GM18502 (cell line): ENCODE measurements at regions not wholly inside any gene's neighbourhood (a gene's known extent, or its start where the extent isn't known, plus 50 kb on each side); places are given as distances from the start of the nearest gene placed in this dataset.
"Not testable (repeated sequence)": the region's sequence is repeated elsewhere in the genome, so short reads cannot be mapped to it uniquely, and the experiment has no call there.

Experiments used
- ATAC-seq: cut with Tn5 transposase; IDR thresholded peaks from one replicate; pipeline ENCODE4 v1.9.1; 2021; ENCODE audit warnings: mild to moderate bottlenecking; ENCODE audit not compliant: unreplicated experiment, poor library complexity

DNA sequence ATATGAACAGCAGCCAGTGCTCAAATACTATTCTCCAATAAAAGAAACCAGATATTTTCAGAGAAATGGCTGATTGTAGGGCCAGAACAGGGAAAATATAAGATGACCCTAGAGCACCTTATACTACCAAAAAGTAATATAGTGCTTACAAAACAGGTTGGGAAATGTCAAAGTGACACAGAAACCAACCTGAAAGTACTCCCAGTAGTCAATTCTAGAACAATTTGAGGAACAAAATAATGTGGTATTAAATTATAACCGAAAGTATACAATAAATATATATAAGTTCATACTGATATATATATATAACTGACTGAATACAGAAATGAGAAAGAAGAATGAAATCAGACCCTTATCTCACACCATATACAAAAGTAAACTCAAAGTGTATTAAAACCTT, 657.2 kb upstream of the PHF14 start:
- ATAC-seq, result no peak

DNA sequence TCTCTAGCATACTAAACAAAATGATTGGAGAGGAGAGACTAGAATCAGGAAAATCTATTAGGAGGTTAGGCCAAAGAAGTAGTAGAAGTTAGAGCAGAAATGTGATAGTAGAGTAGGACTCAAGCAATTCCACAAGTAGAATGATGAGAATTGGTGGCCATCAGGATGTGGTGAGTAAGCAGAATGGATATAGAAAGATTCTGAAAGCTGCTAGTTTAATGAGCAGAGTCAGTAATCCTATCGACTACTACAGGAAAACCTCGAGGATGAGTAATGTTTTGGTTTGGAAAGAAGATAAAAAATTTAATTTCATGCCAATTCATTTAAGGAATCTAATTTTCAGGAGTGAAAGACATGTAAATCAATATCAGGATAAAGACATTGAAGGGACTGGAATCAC, 648.3 kb upstream of the PHF14 start:
- ATAC-seq, result no peak

DNA sequence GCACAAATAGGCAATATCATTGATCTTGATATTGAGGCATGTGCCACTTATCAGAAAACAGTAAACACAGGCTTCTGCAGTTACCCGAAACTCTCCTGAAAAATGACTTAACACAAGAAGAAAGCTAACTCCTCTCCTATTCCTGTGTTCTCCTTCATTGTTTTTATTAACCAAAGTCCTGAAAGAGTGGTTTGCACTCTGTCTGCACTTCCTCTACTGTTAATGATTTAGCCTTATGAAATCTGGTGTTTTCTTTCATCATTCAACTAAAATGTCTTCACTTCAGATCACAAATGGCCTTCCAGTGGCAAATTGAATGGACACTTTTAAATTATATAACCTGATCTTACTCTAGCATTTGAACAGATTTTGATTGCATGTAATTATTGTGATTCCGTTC, 630.6 kb upstream of the PHF14 start:
- no peak for ATAC-seq

DNA sequence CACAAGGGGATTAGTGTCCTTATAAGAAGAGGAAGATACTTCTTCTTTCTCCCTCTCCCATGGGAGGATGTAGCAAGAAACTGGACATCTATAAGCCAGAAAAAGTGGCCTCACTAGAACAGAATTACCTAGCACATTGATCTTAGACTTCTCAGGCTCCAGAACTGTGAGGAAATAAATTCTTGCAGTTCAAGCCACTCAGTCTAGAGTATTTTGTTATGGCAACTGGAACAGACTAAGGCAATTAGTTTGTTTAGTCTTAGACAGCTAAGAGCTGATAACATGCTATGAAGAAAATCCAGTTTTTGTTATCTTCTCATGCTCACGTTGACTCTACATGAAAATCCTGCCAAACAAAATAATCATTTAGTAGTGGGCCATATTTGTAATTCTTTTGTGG, 627.6 kb upstream of the PHF14 start:
- no peak for ATAC-seq

DNA sequence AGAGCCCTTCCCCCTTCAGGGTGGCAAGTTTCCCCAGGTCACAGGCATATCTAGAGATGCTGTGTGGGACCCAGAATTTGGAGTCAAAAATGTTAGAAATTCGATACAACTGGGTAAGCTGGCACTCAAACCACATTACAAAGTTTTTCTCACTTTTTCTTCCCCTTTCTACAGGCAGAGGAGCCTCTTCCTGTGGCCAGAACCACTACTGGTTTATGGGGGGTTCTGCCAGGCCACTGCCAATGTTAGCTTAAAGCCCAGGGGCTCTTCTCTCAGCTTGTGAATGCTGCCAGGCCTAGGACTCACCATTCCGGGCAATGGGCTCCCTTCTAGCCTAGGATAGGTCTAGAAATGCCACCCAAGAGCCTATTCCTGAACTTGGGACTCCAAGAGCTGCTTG, 617.9 kb upstream of the PHF14 start:
- no peak for ATAC-seq

DNA sequence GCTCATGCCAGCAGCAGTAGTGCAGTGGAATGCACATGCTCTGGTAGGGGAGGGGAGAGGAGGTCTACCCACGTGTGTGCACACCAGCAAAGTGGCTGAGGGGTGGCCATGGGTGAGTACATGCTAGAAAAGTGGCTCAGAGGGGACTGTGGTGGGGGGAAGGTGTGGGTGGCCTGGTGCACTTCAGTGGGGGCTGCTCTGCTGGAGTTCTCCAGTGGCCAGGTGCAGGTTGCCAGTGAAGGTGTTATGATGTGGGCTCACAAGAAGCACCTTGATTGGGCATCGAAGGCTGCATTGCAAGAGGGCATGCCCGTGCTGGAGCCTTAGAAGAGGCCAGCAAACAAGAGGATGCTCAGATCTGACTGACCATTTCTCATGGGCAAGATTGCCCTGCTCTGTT, 613.6 kb upstream of the PHF14 start:
- ATAC-seq, result no peak

DNA sequence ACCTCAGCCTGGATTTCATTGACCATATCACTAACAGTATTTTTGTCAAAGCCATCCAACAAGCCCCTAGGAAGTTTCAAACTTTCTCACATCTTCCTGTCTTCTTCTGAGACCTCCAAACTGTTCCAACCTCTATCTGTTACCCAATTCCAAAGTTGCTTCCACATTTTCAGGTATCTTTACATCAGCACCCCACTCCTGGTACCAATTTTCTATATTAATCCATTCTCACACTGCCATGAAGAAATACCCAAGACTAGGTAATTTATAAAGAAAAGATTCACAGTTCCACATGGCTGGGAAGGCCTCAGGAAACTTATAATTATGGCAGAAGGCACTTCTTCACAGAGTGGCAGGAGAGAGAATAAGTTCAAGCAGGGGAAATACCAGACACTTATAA, 571.9 kb upstream of the PHF14 start:
- no peak for ATAC-seq

DNA sequence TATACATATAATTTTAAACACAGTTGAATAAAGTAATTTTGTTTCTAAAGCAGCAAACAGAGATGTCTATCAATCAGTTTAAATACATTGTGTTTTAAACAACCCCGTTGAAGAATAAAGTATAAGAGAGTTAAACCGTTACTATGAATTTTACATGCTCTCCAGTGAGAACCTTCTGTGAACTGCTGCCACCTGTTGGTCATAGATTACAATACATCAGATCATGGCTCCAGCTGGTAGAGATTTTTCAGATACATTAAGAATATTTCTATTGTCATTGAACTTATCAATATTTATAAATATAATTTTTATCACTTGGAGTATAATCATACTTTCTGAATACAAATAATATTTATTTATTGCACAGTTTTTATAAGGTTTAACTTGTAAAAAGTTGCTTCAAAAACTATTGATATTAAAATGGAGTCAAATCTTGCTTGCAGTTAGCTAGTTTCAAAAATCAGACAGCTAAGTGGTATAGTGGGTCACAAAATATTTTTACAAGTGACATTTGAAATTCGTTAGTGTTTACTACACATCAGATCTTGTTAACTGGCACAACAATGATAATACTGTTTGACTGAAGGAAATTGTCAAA, 561.2 kb upstream of the PHF14 start:
- ATAC-seq, result peak; percentile 87

DNA sequence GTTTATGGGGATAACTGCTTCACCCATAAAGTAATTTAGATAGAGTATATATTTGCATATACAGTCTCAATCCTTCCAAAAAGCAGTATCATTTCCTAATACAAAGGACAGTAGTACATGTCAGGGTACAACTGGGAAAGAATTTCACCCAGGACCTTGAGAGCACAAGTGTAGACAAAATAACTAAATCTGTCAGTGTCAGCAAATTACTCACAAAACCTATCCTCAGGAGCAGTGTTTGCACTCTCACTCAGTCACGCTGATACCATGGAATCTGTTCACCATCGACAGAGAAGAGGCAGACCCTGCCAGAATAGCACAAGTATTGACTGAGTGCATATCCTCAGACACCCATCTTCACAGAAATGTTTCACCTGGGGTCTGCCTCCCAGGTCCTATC, 554.7 kb upstream of the PHF14 start:
- ATAC-seq, result no peak

DNA sequence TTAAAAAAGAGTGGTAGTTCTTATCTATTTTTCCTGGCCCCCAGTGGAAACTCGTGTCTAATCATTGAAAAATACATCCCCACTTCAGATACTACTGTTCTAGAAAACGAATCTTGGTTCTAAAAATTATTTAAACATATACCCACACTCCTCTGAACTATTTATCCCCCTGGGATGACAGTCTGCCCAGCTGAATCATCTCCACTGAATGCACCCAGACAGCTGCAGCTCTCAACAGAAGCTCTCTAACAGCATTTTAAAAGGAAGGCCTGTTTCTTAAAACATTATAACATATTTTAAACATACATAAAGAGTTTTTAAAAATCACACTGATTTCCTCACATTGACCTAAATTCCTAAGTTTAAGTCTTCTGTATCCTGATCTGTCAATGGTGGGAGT, 544.6 kb upstream of the PHF14 start:
- no peak for ATAC-seq

DNA sequence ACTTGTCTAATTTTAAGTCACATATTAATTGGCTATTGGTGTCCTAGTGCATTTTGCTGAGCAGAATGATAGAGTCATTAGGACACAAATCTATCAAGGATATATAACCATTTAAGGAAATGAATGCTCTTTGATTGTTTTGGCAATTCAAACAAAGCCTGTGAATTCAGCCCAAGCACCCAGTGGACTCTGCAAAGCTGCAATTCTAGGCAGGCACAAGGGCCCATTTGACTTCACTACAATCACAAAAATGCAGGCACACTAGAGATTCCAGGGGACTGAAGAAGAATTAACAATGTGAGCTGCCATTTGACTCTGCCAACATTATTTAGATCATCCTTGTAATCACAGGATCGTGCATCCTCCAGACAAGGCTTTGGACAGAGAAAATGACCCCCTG, 544.2 kb upstream of the PHF14 start:
- ATAC-seq, result no peak

DNA sequence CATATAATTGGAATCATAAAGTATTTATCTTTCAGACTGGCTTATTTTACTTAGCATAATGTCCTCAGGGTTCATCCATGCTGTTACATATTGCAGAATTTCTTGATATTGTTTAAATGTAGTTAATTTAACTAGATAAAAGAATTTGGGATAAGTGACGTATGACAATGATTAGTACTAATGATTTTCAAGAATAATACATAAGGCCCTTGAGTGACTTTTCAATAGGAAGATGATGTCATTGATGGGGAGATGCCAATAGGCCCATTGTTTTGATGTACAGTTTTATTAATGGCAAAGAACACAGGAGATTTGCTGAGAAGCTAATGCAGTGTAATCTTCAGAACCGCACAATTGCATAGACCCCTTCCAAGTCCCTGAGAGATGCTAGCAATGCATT, 537.4 kb upstream of the PHF14 start:
- ATAC-seq, result no peak

DNA sequence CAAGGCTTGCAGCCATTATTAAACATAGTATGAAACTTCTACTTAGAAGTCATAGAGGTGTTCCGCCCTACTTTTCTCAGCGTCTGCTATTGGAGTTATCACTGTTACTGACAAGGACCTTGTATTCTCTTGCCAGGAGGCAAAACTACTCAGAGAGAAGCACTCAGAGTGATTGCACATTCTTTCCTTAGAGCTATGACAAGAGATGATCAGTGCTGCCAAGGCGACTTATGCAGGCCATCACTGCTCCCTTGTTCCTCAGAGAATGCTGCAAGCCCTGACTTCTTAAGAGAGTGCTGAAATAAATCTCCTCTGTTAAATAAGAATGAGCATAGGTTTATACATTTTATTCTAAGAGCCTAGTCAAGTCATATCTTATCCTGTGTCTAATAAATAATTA, 534.6 kb upstream of the PHF14 start:
- no peak for ATAC-seq

DNA sequence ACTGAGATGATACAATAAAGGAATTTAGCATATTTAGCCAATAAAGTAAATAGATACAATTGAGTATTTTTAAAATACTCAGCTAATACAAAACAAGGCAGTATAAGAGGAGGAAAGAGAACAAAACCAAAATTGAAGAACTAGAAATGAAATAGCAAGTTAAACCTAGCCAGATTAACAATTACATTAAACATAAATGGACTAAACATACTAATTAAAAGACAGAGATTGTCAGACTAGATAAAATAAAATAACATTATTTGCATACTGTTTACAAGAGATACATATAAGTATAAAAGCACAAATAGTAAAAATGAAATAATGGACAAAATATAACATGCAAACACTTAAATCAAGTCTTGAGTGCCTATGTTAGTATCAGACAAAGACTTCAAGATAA, 517.7 kb upstream of the PHF14 start:
- no peak for ATAC-seq

DNA sequence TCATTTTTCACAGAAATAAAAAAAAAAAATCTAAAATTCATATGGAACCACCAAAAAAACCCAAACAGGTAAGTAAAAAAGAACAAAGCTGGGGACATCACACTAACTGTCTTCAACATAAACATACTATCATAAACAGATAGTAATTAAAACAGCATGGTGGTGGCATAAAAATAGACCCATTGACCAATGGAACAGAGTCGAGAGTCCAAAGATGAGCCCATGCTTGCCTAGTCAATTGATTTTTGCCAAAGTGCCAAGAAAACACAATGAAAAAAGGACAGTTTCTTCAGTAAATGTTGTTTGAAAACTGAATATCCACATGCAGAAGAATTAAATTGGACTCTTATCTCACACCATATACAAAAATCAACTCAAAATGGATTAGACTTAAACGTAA, 513.2 kb upstream of the PHF14 start:
- no peak for ATAC-seq

DNA sequence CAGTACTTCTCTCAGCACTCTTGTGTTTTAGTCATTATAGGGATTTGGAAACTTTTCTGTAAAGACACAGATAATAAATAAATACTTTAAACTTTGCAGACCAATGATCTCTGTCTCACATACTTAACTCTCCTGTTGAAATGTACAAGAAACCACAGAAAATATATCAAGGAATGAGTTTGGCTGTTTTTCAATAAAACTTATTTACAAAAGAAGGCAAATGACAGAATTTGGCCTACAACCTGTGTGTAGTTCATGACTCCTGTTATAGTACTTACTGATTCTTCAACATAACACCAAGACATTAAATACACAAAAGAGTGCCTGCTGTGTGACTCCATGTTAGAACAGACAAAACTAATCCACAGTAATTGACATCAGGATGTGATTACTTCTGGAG, 510.0 kb upstream of the PHF14 start:
- ATAC-seq, result no peak

DNA sequence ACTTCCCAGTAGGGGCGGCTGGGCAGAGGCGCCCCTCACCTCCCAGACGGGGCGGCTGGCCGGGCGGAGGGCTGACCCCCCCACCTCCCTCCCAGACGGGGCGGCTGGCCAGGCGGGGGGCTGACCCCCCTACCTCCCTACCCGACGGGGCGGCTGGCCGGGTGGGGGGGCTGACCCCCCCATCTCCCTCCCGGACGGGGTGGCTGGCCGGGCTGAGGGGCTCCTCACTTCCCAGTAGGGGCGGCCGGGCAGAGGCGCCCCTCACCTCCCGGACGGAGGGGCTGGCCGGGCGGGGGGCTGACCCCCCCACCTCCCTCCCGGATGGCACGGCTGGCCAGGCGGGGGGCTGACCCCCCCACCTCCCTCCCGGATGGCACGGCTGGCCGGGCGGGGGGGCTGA, 508.1 kb upstream of the PHF14 start:
- ATAC-seq, result not testable (repeated sequence)

DNA sequence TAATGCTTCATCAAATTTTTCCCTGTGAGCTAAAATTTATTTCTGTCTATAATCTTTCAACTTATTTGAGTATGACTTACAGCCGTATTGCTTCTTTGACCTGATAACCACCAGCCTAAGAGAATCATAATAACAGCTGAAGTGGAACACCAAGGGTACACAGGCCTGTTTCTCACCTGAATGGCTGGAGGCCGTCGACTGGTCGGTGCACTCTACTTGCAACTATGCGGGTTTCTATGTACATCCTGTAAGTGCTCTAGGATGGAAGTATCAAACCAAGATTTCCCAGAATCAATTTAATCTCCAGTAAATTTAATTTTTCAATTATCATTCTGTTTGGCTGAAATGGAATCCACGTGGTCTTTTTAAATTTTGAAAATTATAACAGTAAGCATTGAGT, 504.8 kb upstream of the PHF14 start:
- ATAC-seq, result no peak

DNA sequence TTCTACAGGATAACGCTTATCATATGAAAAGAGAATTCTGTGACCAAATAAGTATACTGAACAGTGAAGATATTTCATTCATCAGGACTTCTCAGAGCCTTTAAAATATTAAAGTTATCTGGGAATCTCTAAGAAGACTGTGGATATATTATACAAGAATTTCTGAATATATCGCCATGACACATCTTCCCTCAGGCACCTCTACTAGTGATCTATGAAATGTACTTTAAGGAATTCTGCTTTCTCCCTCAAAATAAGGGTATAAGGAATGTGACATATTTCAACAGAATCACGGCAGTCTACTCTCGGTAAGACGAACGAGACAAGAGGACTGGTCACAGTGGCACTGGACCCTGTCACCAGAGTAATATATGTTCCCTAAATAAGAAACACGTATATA, 504.2 kb upstream of the PHF14 start:
- no peak for ATAC-seq

DNA sequence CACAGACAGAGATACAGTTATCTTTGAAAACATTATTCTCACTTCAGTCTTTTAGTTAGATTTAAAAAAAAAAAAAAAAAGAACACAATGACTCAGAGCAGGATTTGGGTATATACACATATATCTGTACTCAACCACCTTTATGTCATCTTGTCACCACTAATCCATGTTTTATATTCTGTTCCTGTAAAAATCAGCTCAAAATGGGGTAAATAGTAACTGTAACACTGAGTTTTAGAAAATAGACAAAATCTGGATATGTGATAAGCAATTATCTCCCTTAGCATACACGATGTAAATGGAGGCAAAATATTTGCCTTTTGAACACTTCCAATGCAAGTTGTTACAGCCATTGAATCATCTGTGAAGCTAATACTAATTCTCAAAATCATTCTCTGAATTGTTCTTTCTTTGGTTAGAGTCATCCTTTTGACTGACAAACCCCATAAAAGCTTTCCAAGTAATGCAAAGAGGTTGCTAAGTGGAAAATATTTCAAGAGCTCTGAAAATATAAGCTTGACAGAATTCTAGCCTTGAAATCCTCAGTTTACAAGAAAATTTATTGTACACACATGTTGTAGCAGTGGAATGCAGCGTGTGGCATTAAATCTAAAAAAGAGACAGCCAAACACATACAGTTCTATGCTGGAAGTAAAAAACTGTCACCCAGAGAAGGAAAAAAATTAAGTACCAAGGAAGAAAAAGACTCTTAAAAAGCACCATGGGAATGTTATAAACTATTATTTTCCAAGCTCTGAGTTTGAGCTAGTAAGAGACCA, 502.2 kb upstream of the PHF14 start:
- no peak for ATAC-seq

DNA sequence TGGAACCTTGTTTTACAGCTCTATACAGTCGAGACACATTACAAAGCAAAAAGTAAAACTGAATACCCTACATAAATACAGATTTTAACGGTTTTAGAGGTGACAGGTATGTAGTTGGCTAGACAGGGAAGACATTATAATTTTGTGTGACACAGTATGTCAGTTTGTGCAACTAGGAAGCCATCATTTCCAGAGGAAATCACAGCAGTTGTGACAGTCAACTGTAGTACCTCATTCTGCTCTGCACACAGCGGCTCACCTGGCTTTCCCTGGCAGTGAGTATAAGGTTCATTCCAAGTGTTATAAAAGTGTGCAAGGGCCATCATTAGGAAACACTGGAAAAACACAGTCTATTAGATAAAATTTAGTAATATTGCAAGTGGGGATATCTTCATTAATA, 501.6 kb upstream of the PHF14 start:
- no peak for ATAC-seq

DNA sequence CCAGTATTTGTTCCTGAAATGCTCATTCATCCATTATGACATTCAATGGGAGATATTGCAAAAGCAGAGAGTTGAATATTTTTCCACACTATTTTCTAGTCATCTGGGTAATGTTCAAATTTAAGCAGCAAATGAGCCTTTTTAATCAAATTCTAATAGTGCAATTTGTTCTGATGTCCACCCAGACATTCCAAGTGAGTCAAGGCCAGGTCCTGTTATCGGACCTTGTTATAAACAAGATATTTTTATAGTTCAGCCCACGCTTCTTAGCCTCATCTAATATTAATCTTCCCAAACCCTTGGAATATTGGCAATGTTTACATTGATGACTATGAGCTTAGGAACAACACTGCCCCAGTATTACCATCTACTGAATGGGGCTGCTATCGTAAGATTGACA, 500.1 kb upstream of the PHF14 start:
- no peak for ATAC-seq
